Ascending aorta (tissue), 2 donors: ENCODE measurements at regions not wholly inside any gene's neighbourhood (a gene's known extent, or its start where the extent isn't known, plus 50 kb on each side); places are given as distances from the start of the nearest gene placed in this dataset.
"Not testable (repeated sequence)": the region's sequence is repeated elsewhere in the genome, so short reads cannot be mapped to it uniquely, and the experiment has no call there.

ENCODE experiments used
- DNase-seq, 2 donors: peaks; one replicate each; pipeline ENCODE4 v3.0.0-alpha.2; 2019; ENCODE audit warnings: low spot score in 2 of 2
- H3K27ac ChIP-seq, 2 donors: fragments of 200-600 bp; sonication (generic); one replicate each; pipeline ENCODE4 v1.5.1; 2016 to 2017; ENCODE audit warnings: mild to moderate bottlenecking in 1 of 2
- H3K27me3 ChIP-seq: fragments of 200-600 bp; sonication (generic); one replicate; pipeline ENCODE4 v1.5.1; 2017
- H3K36me3 ChIP-seq, 2 donors: fragments of 200-600 bp; sonication (generic); one replicate each; pipeline ENCODE4 v1.5.1; 2016
- H3K4me1 ChIP-seq, 2 donors: fragments of 200-600 bp; sonication (generic); one replicate each; pipeline ENCODE4 v1.5.1; 2016 to 2017; ENCODE audit warnings: mild to moderate bottlenecking in 1 of 2
- H3K4me3 ChIP-seq, 2 donors: fragments of 200-600 bp; sonication (generic); one replicate each; pipeline ENCODE4 v1.5.1; 2016 to 2017; ENCODE audit warnings: mild to moderate bottlenecking in 1 of 2
- H3K9me3 ChIP-seq, 2 donors: fragments of 200-600 bp; sonication (generic); one replicate each; pipeline ENCODE4 v1.5.1; 2016
- CTCF ChIP-seq, 3 experiments: fragments of 200-600 bp in 2 of 3; fragments of 450-650 bp in 1 of 3; sonication (generic) in 2 of 3; IDR thresholded peaks; one replicate each; pipeline ENCODE4 v1.5.1; 2016 to 2019; ENCODE audit warnings: antibody characterized with exemption in 3 of 3, mild to moderate bottlenecking in 1 of 3, moderate library complexity in 1 of 3
- intact Hi-C: fragments of 100-400 bp; cut with DNase I; formaldehyde crosslinking; loops from one replicate; pipeline ENCODE4 v1.15.1; 2023

- no peaks in the 10 kb centered on the region for H3K36me3 ChIP-seq
- TF ChIP-seq CTCF (IDR thresholded peaks at IDR 0.05), result no peak
Measured at GRCh38 chr1:177873238-177873637, 96.6 kb downstream of the SEC16B start.

GRCh38 chr1:177872308-177872900, 97.5 kb downstream of the SEC16B start:
- intact Hi-C loops, result no loop called here
- no peak for TF ChIP-seq CTCF (IDR thresholded peaks at IDR 0.05)
- no peaks in the 10 kb centered on the region for H3K9me3 ChIP-seq
- no peaks in the 10 kb centered on the region for H3K27me3 ChIP-seq
- no peaks in the 10 kb centered on the region for H3K36me3 ChIP-seq
- no peaks in the 10 kb centered on the region for H3K4me1 ChIP-seq
- DNase-seq, result no peak
- H3K4me3 ChIP-seq, result no peak overlapping the region
- no peak overlapping the region for H3K27ac ChIP-seq

More at GRCh38 chr1:177873238-177873637, 96.6 kb downstream of the SEC16B start:
- no peak for DNase-seq
- no peak overlapping the region for H3K4me3 ChIP-seq
- no peaks in the 10 kb centered on the region for H3K9me3 ChIP-seq
- intact Hi-C loops, result no loop called here
- no peak overlapping the region for H3K27ac ChIP-seq
- H3K4me1 ChIP-seq, result no peaks in the 10 kb centered on the region
- H3K27me3 ChIP-seq, result no peaks in the 10 kb centered on the region

GRCh38 chr1:177871613-177872307, 98.1 kb downstream of the SEC16B start:
- intact Hi-C loops, result no loop called here
- Histone ChIP-seq H3K4me1 (no peaks in the 10 kb centered on the region), H3K27ac (no peak overlapping the region), H3K4me3 (no peak overlapping the region), H3K27me3 (no peaks in the 10 kb centered on the region), H3K9me3 (no peaks in the 10 kb centered on the region), H3K36me3 (no peaks in the 10 kb centered on the region)
- DNase-seq, result no peak
- no peak for TF ChIP-seq CTCF (IDR thresholded peaks at IDR 0.05)

GRCh38 chr1:177869586-177869985, 100.3 kb downstream of the SEC16B start:
- Histone ChIP-seq H3K4me3 (no peak overlapping the region), H3K4me1 (no peaks in the 10 kb centered on the region), H3K36me3 (no peaks in the 10 kb centered on the region), H3K27ac (no peak overlapping the region), H3K27me3 (no peaks in the 10 kb centered on the region), H3K9me3 (no peaks in the 10 kb centered on the region)
- intact Hi-C loops, result no loop called here
- TF ChIP-seq CTCF (IDR thresholded peaks at IDR 0.05), result no peak
- DNase-seq, result no peak

- H3K27me3 ChIP-seq, intact Hi-C loops: not testable (repeated sequence)
Measured at GRCh38 chr1:177869011-177869410, 100.8 kb downstream of the SEC16B start.

GRCh38 chr1:177865807-177866206, 104.1 kb downstream of the SEC16B start:
- no peak for DNase-seq
- Histone ChIP-seq H3K36me3 (no peaks in the 10 kb centered on the region), H3K27ac (no peak overlapping the region), H3K4me1 (no peaks in the 10 kb centered on the region), H3K4me3 (no peak overlapping the region), H3K27me3 (no peaks in the 10 kb centered on the region), H3K9me3 (no peaks in the 10 kb centered on the region)
- TF ChIP-seq CTCF (IDR thresholded peaks at IDR 0.05), result no peak
- intact Hi-C loops, result no loop called here

More at GRCh38 chr1:177869011-177869410, 100.8 kb downstream of the SEC16B start:
- not testable (repeated sequence) for H3K4me1 ChIP-seq, H3K36me3 ChIP-seq, DNase-seq, H3K9me3 ChIP-seq, H3K27ac ChIP-seq, H3K4me3 ChIP-seq
